ENCODE measurements at regions not wholly inside any gene's neighbourhood (a gene's known extent, or its start where the extent isn't known, plus 50 kb on each side); places are given as distances from the start of the nearest gene placed in this dataset.

GRCh38 chr11:56898856-56899255 is 89.9 kb upstream of the OR5AK2 start:
- H3K9me3 ChIP-seq (ENCODE audit: control insufficient read depth, insufficient read depth, low read length) = no peaks in the 10 kb centered on the region

GRCh38 chr11:56890584-56891305 is 98.0 kb upstream of the OR5AK2 start:
- Histone ChIP-seq H3K27ac (ENCODE audit: low read depth, low read length) (no peak overlapping the region), H4K20me1 (ENCODE audit: control insufficient read depth, insufficient read depth, low read depth, low read length) (no peaks in the 10 kb centered on the region), H3F3A (ENCODE audit: control insufficient read depth, insufficient read depth) (no peaks in the 10 kb centered on the region), H3K4me1 (ENCODE audit: control insufficient read depth, low read length) (no peaks in the 10 kb centered on the region), H3K9me2 (replicated peaks; ENCODE audit: control insufficient read depth, low read length) (no peaks in the 10 kb centered on the region), H3K27me3 (ENCODE audit: control insufficient read depth, low read length) (no peaks in the 10 kb centered on the region), H3K79me2 (ENCODE audit: control insufficient read depth, low read length) (no peaks in the 10 kb centered on the region), H3K9me3 (ENCODE audit: control insufficient read depth, insufficient read depth, low read length) (no peaks in the 10 kb centered on the region), H3K4me3 (ENCODE audit: low read length) (no peak overlapping the region), H3K4me2 (ENCODE audit: low read length) (no peak overlapping the region), H3K36me3 (ENCODE audit: control insufficient read depth, low read length) (no peaks in the 10 kb centered on the region)
- TF ChIP-seq EZH2phosphoT487 (IDR thresholded peaks at IDR 0.05; ENCODE audit: borderline replicate concordance, low read length) (no peak), CTCF (IDR thresholded peaks at IDR 0.05; ENCODE audit: low read depth, low read length, poor library complexity, severe bottlenecking) (no peak)

More at GRCh38 chr11:56898856-56899255, 89.9 kb upstream of the OR5AK2 start:
- no peaks in the 10 kb centered on the region for H3K79me2 ChIP-seq (ENCODE audit: control insufficient read depth, low read length)
- H3K4me2 ChIP-seq (ENCODE audit: low read length) = no peak overlapping the region
- H3K9me2 ChIP-seq (replicated peaks; ENCODE audit: control insufficient read depth, low read length) = no peaks in the 10 kb centered on the region
- no peak overlapping the region for H3K4me3 ChIP-seq (ENCODE audit: low read length)
- no peaks in the 10 kb centered on the region for H3F3A ChIP-seq (ENCODE audit: control insufficient read depth, insufficient read depth)
- H3K36me3 ChIP-seq (ENCODE audit: control insufficient read depth, low read length) = no peaks in the 10 kb centered on the region
- no peaks in the 10 kb centered on the region for H3K4me1 ChIP-seq (ENCODE audit: control insufficient read depth, low read length)
- no peaks in the 10 kb centered on the region for H4K20me1 ChIP-seq (ENCODE audit: control insufficient read depth, insufficient read depth, low read depth, low read length)
- H3K27me3 ChIP-seq (ENCODE audit: control insufficient read depth, low read length) = no peaks in the 10 kb centered on the region; the same call in 1 of the 2 replicates
- H3K27ac ChIP-seq (ENCODE audit: low read depth, low read length) = no peak overlapping the region
- TF ChIP-seq EZH2phosphoT487 (IDR thresholded peaks at IDR 0.05; ENCODE audit: borderline replicate concordance, low read length) (no peak), CTCF (IDR thresholded peaks at IDR 0.05; ENCODE audit: low read depth, low read length, poor library complexity, severe bottlenecking) (no peak)

GRCh38 chr11:56889986-56890385 is 98.7 kb upstream of the OR5AK2 start:
- Histone ChIP-seq H3K4me2 (ENCODE audit: low read length) (no peak overlapping the region), H3K79me2 (ENCODE audit: control insufficient read depth, low read length) (no peaks in the 10 kb centered on the region), H3K4me1 (ENCODE audit: control insufficient read depth, low read length) (no peaks in the 10 kb centered on the region), H3K4me3 (ENCODE audit: low read length) (no peak overlapping the region), H3K9me3 (ENCODE audit: control insufficient read depth, insufficient read depth, low read length) (no peaks in the 10 kb centered on the region), H4K20me1 (ENCODE audit: control insufficient read depth, insufficient read depth, low read depth, low read length) (no peaks in the 10 kb centered on the region), H3K36me3 (ENCODE audit: control insufficient read depth, low read length) (no peaks in the 10 kb centered on the region), H3K27ac (ENCODE audit: low read depth, low read length) (no peak overlapping the region), H3K27me3 (ENCODE audit: control insufficient read depth, low read length) (no peaks in the 10 kb centered on the region), H3K9me2 (replicated peaks; ENCODE audit: control insufficient read depth, low read length) (no peaks in the 10 kb centered on the region), H3F3A (ENCODE audit: control insufficient read depth, insufficient read depth) (no peaks in the 10 kb centered on the region)
- TF ChIP-seq EZH2phosphoT487 (IDR thresholded peaks at IDR 0.05; ENCODE audit: borderline replicate concordance, low read length) = no peak
- no peak for TF ChIP-seq CTCF (IDR thresholded peaks at IDR 0.05; ENCODE audit: low read depth, low read length, poor library complexity, severe bottlenecking)
